Skeletal muscle tissue (tissue), 4 donors: ENCODE measurements at regions not wholly inside any gene's neighbourhood (a gene's known extent, or its start where the extent isn't known, plus 50 kb on each side); places are given as distances from the start of the nearest gene placed in this dataset. TPM values are rescaled to one million over a fixed set of nuclear protein-coding genes. Genes with fewer than 3 reads are reported as not detected.

Experiments
- H3K27ac ChIP-seq: one replicate; pipeline ENCODE4 v1.7.0; 2013; ENCODE audit warnings: mild to moderate bottlenecking, low read depth, low read length, inconsistent platforms
- H3K27me3 ChIP-seq, 3 donors: one replicate each; pipeline ENCODE4 v1.7.0; 2013; ENCODE audit warnings: low read length in 3 of 3; ENCODE audit not compliant: control insufficient read depth in 3 of 3, insufficient read depth in 3 of 3
- H3K36me3 ChIP-seq, 3 donors: one replicate each; pipeline ENCODE4 v1.7.0; 2013; ENCODE audit warnings: low read length in 3 of 3; ENCODE audit not compliant: control insufficient read depth in 3 of 3, insufficient read depth in 3 of 3
- H3K4me1 ChIP-seq, 3 donors: one replicate each; pipeline ENCODE4 v1.7.0; 2013; ENCODE audit warnings: low read length in 3 of 3, mild to moderate bottlenecking in 3 of 3; ENCODE audit not compliant: control insufficient read depth in 3 of 3, insufficient read depth in 3 of 3
- H3K4me3 ChIP-seq, 3 donors: one replicate each; pipeline ENCODE4 v1.7.0; 2013; ENCODE audit warnings: low read length in 3 of 3
- H3K9ac ChIP-seq, 3 donors: one replicate each; pipeline ENCODE4 v1.7.0; 2013; ENCODE audit warnings: low read length in 3 of 3, mild to moderate bottlenecking in 3 of 3, moderate library complexity in 2 of 3, low read depth in 1 of 3
- H3K9me3 ChIP-seq, 3 donors: one replicate each; pipeline ENCODE4 v1.7.0; 2013; ENCODE audit warnings: low read length in 3 of 3; ENCODE audit not compliant: control insufficient read depth in 3 of 3
- small RNA-seq: library from RNA; depleted of rRNA; stranded (forward); fragments of <200 nt; gene quantifications from one replicate; pipeline ENCODE3, GENCODE V24; 2014
- donor health status: Osteomylitis.

DNA sequence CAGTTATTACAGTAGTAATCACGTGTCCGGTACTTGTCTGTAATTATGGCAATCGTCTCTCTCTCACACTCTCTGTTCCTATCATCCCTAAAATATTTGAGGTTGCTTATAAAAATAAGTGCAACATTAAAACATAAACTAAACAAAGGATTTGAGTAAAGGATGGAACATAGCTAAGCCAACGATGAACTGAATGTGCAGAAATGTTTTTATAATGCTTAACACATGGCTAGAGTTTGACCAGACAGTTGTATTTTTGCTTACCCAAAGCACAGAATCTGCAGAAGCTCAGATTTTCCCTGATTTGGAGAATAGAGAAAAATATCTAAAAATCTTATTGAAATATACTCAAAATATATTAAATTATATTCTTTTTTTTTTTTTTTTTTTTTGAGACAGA, 1030.9 kb downstream of the NAALADL2 start:
- Histone ChIP-seq H3K9me3 (no peaks in the 10 kb centered on the region), H3K9ac (no peak overlapping the region), H3K36me3 (no peaks in the 10 kb centered on the region), H3K27me3 (no peaks in the 10 kb centered on the region), H3K4me3 (no peak overlapping the region), H3K27ac (no peak overlapping the region), H3K4me1 (no peaks in the 10 kb centered on the region)

DNA sequence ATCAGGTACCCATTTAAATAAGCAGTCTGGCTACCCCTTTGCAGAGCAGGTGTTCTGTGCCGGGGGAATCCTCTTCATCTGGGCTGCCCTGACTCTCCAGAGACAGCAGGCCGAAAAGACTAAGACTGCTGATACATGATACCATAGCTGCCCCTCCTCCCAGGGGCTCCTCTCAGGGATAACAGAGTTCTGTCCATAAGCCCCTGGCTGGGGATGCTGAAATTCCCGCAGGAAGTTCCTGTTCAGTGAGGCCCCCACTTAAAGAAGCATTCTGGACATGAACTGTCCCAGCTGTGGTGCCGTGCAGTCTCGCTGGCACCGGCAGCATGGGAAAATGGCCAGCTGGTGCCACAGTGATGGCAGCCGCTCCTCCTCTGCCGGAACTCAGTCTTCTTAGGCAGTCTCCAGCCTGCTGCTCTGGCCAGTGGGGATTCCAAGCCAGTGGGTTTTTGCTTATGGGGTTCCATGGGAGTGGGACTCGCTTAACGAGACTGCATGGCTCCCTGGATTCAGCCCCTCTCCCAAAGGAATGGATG, 1026.2 kb downstream of the NAALADL2 start:
- Histone ChIP-seq H3K4me1 (no peaks in the 10 kb centered on the region), H3K27me3 (no peaks in the 10 kb centered on the region), H3K9me3 (no peaks in the 10 kb centered on the region), H3K36me3 (no peaks in the 10 kb centered on the region), H3K27ac (no peak overlapping the region), H3K9ac (no peak overlapping the region), H3K4me3 (no peak overlapping the region)

DNA sequence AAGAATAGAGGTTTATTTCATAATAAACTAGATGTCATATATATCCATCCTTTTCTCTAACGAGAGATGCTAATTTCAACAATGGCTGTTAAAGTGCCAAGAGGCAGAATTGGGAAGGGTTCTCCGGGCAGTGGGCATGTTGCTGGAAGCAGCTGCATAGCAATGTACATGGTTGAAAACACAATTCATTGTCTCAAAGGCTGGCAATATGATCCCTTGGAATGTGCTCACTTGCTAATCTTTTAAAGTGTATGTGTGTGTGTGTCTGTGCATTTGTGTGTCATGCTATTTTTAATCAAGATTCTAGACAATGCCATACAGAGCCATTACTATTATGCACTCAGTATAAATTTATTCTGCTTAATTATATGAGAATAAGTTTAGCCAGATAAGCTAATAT, 1020.3 kb downstream of the NAALADL2 start:
- H3K4me3 ChIP-seq = no peak overlapping the region
- H3K27ac ChIP-seq = no peak overlapping the region
- H3K4me1 ChIP-seq = no peaks in the 10 kb centered on the region
- H3K9ac ChIP-seq = no peak overlapping the region
- no peaks in the 10 kb centered on the region for H3K9me3 ChIP-seq
- H3K27me3 ChIP-seq = no peaks in the 10 kb centered on the region
- no peaks in the 10 kb centered on the region for H3K36me3 ChIP-seq

DNA sequence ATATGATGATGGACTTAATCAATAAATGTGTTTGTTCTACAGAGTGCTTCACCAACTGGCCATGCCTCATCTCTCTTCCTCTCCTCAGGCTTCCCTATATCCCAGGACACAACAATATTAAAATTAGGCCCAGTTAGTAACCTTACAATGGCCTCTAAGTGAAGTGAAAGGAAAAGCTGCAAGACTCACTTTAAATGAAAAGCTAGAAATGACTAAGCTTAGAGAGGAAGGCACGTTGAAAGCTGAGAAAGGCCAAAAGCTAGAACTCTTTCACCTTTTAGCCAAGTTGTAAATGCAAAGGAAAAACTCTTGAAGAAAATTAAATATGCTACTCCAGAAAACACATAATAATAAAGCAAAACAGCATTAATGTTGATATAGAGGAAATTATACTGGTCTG, 1010.3 kb downstream of the NAALADL2 start:
- H3K4me1 ChIP-seq = no peaks in the 10 kb centered on the region
- H3K9ac ChIP-seq = no peak overlapping the region
- H3K27ac ChIP-seq = no peak overlapping the region
- H3K4me3 ChIP-seq = no peak overlapping the region
- H3K9me3 ChIP-seq = no peaks in the 10 kb centered on the region
- no peaks in the 10 kb centered on the region for H3K36me3 ChIP-seq
- H3K27me3 ChIP-seq = no peaks in the 10 kb centered on the region

DNA sequence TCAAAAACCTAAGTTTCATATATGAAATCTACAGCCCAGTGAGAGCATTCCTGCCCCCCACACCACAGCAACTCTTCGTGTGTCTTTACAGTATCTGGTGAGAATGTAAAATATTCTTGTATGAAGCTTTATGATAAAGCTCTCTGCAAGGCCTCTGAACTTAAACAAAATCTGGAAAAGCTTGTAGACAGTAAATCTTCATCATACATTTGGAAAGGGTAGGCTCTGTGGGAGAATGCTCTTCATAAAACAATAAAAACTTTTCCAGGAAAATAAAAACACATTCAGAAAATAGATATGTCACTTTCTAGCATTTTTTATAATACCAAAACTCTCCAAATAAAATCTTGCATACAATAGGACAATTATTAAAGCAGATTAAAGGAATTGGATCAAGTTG, 1009.5 kb downstream of the NAALADL2 start:
- H3K4me3 ChIP-seq = no peak overlapping the region
- no peaks in the 10 kb centered on the region for H3K27me3 ChIP-seq
- no peak overlapping the region for H3K9ac ChIP-seq
- H3K4me1 ChIP-seq = no peaks in the 10 kb centered on the region
- H3K9me3 ChIP-seq = no peaks in the 10 kb centered on the region
- H3K27ac ChIP-seq = no peak overlapping the region
- H3K36me3 ChIP-seq = no peaks in the 10 kb centered on the region

DNA sequence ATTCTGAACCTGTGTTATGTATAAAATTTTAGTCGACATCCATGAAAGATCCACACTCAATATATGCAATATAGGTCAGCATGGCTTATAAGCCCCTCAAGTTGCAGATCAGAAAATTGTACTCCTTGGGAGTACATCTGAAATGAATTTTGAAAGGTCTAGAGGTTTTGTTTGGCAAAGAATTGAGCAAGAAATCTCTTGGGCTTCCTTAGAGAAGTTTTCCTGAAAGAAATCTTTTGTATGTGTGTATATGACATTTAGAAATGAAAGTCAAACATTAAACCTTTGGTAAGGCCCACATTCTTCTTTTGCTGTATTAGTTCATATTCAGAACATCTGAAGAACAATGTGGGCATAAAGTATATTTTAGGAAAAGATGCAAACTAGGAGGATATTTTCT, 1006.6 kb downstream of the NAALADL2 start:
- Histone ChIP-seq H3K4me3 (no peak overlapping the region), H3K27me3 (no peaks in the 10 kb centered on the region), H3K9ac (no peak overlapping the region), H3K4me1 (no peaks in the 10 kb centered on the region), H3K9me3 (no peaks in the 10 kb centered on the region), H3K27ac (no peak overlapping the region), H3K36me3 (no peaks in the 10 kb centered on the region)

DNA sequence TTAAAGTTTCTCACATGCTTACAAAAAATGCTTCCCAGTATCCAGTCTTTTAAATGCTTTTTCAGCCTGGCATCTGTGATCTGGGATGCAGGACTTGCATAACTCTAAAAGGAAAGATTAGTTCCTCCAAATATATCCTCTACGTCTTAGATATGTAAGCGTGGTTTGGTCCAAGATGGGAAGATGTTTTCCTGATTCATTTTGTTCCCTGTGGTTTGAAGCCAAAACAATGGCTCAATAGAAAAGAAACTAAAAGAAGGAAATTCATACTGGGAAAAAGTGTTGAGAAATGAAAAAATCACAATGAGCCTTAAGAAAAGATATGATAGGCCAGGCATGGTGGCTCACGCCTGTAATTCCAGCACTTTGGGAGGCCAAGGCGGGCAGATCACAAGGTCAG, 1002.8 kb downstream of the NAALADL2 start:
- Histone ChIP-seq H3K9ac (no peak overlapping the region), H3K9me3 (no peaks in the 10 kb centered on the region), H3K4me3 (no peak overlapping the region), H3K27ac (no peak overlapping the region), H3K36me3 (no peaks in the 10 kb centered on the region), H3K4me1 (no peaks in the 10 kb centered on the region), H3K27me3 (no peaks in the 10 kb centered on the region)

Small RNA genes in the stretch of these regions (small RNA-seq; reads per million reads assigned to genes)
- gene AC104640.2 (not detected), gene RNA5SP147 (not detected)
